K562 (cell line): ENCODE measurements at regions not wholly inside any gene's neighbourhood (a gene's known extent, or its start where the extent isn't known, plus 50 kb on each side); places are given as distances from the start of the nearest gene placed in this dataset.

Experiments used
- ATAC-seq: fragments of 200-7000 bp; cut with Tn5 transposase; 3 replicates; pipeline ENCODE4 v1.9.1; 2020; ENCODE audit warnings: moderate library complexity
- BruUV-seq: library from RNA; stranded (reverse); fragments of 400-500 nt; replicated peaks from 2 replicates; lab custom pipeline; 2021; lab: Mats Ljungman, UMichigan
- CTCF ChIA-PET: fragments of 300-600 bp; formaldehyde crosslinking; extraction: SDS; loops from one replicate; lab custom pipeline; 2021; ENCODE audit warnings: low intra/inter-chr PET ratio; lab: Yijun Ruan, JAX
- POLR2A ChIA-PET: fragments of 300-600, 350-650 bp; sonication (Branson Sonifier 250); formaldehyde crosslinking; extraction: SDS; loops from one replicate; lab custom pipeline; 2021; ENCODE audit warnings: antibody characterized with exemption, inconsistent platforms; lab: Yijun Ruan, JAX
- DNase-seq, 4 experiments: peaks; one replicate each; pipeline versions ENCODE4 v3.0.0 to v3.0.0-alpha.2; 2011 to 2018; ENCODE audit warnings: low spot score in 3 of 4, mixed read lengths in 3 of 4; ENCODE audit errors: extremely low read depth in 1 of 4
- FAIRE-seq: peaks from 2 replicates; lab custom pipeline; 2011; peaks lifted over from hg19 to GRCh38; lab: Jason Lieb, UNC
- H2AFZ ChIP-seq: 2 replicates; pipeline ENCODE4 v1.6.0; 2011; ENCODE audit warnings: low read depth, low read length, control low read depth, inconsistent platforms
- H3K27ac ChIP-seq: fragments of 200-600 bp; 3 replicates; pipeline ENCODE4 v1.8.0; 2011; ENCODE audit warnings: low read depth, mild to moderate bottlenecking, control low read depth, inconsistent platforms, low read length, moderate library complexity, mixed read lengths; ENCODE audit errors: extremely low read depth
- H3K27me3 ChIP-seq, 2 experiments: fragments of 300-600 bp in 1 of 2; 2 replicates in 1 of 2; 3 replicates in 1 of 2; pipeline versions ENCODE4 v1.6.0 to v1.8.0; 2011; ENCODE audit warnings: inconsistent platforms in 2 of 2, low read length in 2 of 2, mild to moderate bottlenecking in 1 of 2, mixed read lengths in 1 of 2, moderate library complexity in 1 of 2; ENCODE audit not compliant: control insufficient read depth in 2 of 2, insufficient read depth in 2 of 2
- H3K36me3 ChIP-seq: fragments of 300-600 bp; 3 replicates; pipeline ENCODE4 v1.8.0; 2011; ENCODE audit warnings: mild to moderate bottlenecking, low read length, inconsistent platforms; ENCODE audit not compliant: control insufficient read depth, insufficient read depth
- H3K4me1 ChIP-seq, 2 experiments: fragments of 200-600 bp in 1 of 2; replicated peaks in 1 of 2; 2 replicates in 1 of 2; 3 replicates in 1 of 2; pipeline versions ENCODE4 v1.5.1 to v1.8.0; 2011; ENCODE audit warnings: inconsistent platforms in 2 of 2, low read length in 2 of 2, mild to moderate bottlenecking in 1 of 2, mixed read lengths in 1 of 2, moderate library complexity in 1 of 2; ENCODE audit not compliant: control insufficient read depth in 2 of 2, insufficient read depth in 2 of 2
- H3K4me2 ChIP-seq: 2 replicates; pipeline ENCODE4 v1.6.1; 2011; ENCODE audit warnings: low read length, control low read depth, inconsistent platforms, mixed read lengths; ENCODE audit not compliant: insufficient read depth
- H3K4me3 ChIP-seq: fragments of 200-600 bp; sonication (generic), shearing (Covaris generic); 2 replicates; pipeline ENCODE4 v1.5.1; 2016; ENCODE audit warnings: control low read depth, inconsistent platforms
- H3K79me2 ChIP-seq: fragments of 200-600 bp; 3 replicates; pipeline ENCODE4 v1.8.0; 2011; ENCODE audit warnings: low read length, inconsistent platforms; ENCODE audit not compliant: control insufficient read depth, insufficient read depth
- H3K9ac ChIP-seq, 2 experiments: 2 replicates each; pipeline versions ENCODE4 v1.6.0 to v1.6.1; 2011; ENCODE audit warnings: low read depth in 2 of 2, low read length in 2 of 2, control low read depth in 1 of 2, inconsistent platforms in 1 of 2, mild to moderate bottlenecking in 1 of 2, mixed read lengths in 1 of 2; ENCODE audit not compliant: insufficient read depth in 1 of 2
- H3K9me1 ChIP-seq: one replicate; pipeline ENCODE4 v1.6.0; 2011; ENCODE audit warnings: inconsistent platforms, mild to moderate bottlenecking, low read length, moderate library complexity; ENCODE audit not compliant: control insufficient read depth, insufficient read depth
- H3K9me3 ChIP-seq: replicated peaks from 2 replicates; pipeline ENCODE4 v1.5.1; 2011; ENCODE audit warnings: low read depth, low read length, inconsistent platforms; ENCODE audit not compliant: control insufficient read depth, insufficient read depth
- H4K20me1 ChIP-seq: replicated peaks from 2 replicates; pipeline ENCODE4 v1.6.1; 2011; ENCODE audit warnings: low read length, inconsistent platforms, mixed read lengths; ENCODE audit not compliant: control insufficient read depth, insufficient read depth
- ATF7 ChIP-seq: fragments of 450-650 bp; IDR thresholded peaks from 2 replicates; pipeline ENCODE4 v1.7.1; 2014; ENCODE audit warnings: mild to moderate bottlenecking, moderate library complexity
- FOXJ2 ChIP-seq: fragments of 200-800 bp; sonication (Bioruptor generic); IDR thresholded peaks from 2 replicates; pipeline ENCODE4 v1.6.1; 2016; ENCODE audit warnings: missing genetic modification characterization, missing compliant biosample characterization
- GABPB1 ChIP-seq: sonication (generic); formaldehyde crosslinking; IDR thresholded peaks from 2 replicates; pipeline ENCODE4 v1.8.0; 2022; ENCODE audit warnings: mild to moderate bottlenecking, missing genetic modification reagents
- NCOA1 ChIP-seq: fragments of 450-650 bp; IDR thresholded peaks from 2 replicates; pipeline ENCODE4 v1.6.1; 2016; ENCODE audit warnings: low read depth
- NFXL1 ChIP-seq: fragments of 450-650 bp; formaldehyde crosslinking; IDR thresholded peaks from 2 replicates; pipeline ENCODE4 v1.4.0; 2021; ENCODE audit warnings: mild to moderate bottlenecking
- RBM34 ChIP-seq: fragments of 200-400 bp; formaldehyde crosslinking; IDR thresholded peaks from 2 replicates; pipeline ENCODE4 v1.6.1; 2018; ENCODE audit warnings: low read length, borderline replicate concordance; ENCODE audit not compliant: insufficient read depth
- TCFL5 ChIP-seq: fragments of 250-450 bp; sonication (Bioruptor Pico); conservative IDR thresholded peaks from 2 replicates; pipeline ENCODE4 v1.6.1; 2021; ENCODE audit warnings: mild to moderate bottlenecking, moderate library complexity, matching md5 sums
- ZNF551 ChIP-seq: fragments of 250-450 bp; sonication (Bioruptor Pico); IDR thresholded peaks from 2 replicates; pipeline ENCODE4 v1.5.0; 2021; ENCODE audit warnings: mild to moderate bottlenecking, moderate library complexity
- ZNF655 ChIP-seq: fragments of 250-450 bp; sonication (Bioruptor Pico); IDR thresholded peaks from 2 replicates; pipeline ENCODE4 v1.5.0; 2021
- WGBS: fragments of 100-300 bp; shearing (Covaris generic); methylation state at CpG from one replicate; pipeline ENCODE4 v1.1.6; 2016; ENCODE audit warnings: low coverage, mixed read lengths; ENCODE audit not compliant: insufficient coverage; ENCODE audit errors: missing lambda C conversion rate; 5-methylcytosine and 5-hydroxymethylcytosine counted together
- in situ Hi-C: fragments of 300-500 bp; cut with MboI; formaldehyde crosslinking; loops from 4 replicates; pipeline ENCODE4 v1.15.0; 2018; ENCODE audit warnings: inconsistent platforms, mixed read lengths
- intact Hi-C: fragments of 100-400 bp; cut with micrococcal nuclease; formaldehyde crosslinking; loops from 2 replicates; pipeline ENCODE4 v1.14.2; 2022
- TF ChIP-seq, protein P1 (sequence below): conservative IDR thresholded peaks from 2 replicates; pipeline ENCODE4 v1.6.1; 2011; ENCODE audit warnings: low read depth, mild to moderate bottlenecking, low read length; ENCODE audit not compliant: control insufficient read depth
- TF ChIP-seq, protein P2 (sequence below): fragments of 200-600 bp; sonication (generic); IDR thresholded peaks from one replicate; pipeline ENCODE4 v1.6.1; 2012; ENCODE audit warnings: mild to moderate bottlenecking, low read depth, low read length, inconsistent platforms

GRCh38 chr4:181938631-181939030, 304.6 kb upstream of the TENM3 start:
- ATAC-seq (no peak), DNase-seq (no peak), FAIRE-seq (no peak)
- no peak overlapping the region for H3K4me2 ChIP-seq
- no peak overlapping the region for H2AFZ ChIP-seq
- intact Hi-C loops (no loop called here), in situ Hi-C loops (no loop called here)
- H3K27me3 ChIP-seq: no peaks in the 10 kb centered on the region
- ChIA-PET POLR2A (no interaction called here), CTCF (no interaction called here)
- H3K9me3 ChIP-seq: no peaks in the 10 kb centered on the region
- no peaks in the 10 kb centered on the region for H3K36me3 ChIP-seq
- H3K4me3 ChIP-seq: no peak overlapping the region
- H3K79me2 ChIP-seq: no peaks in the 10 kb centered on the region
- H3K27ac ChIP-seq: no peak overlapping the region
- H4K20me1 ChIP-seq: no peaks in the 10 kb centered on the region
- no peaks in the 10 kb centered on the region for H3K4me1 ChIP-seq
- no peaks in the 10 kb centered on the region for H3K9me1 ChIP-seq
- H3K9ac ChIP-seq: no peak overlapping the region
- BruUV-seq: no TSS peak
- WGBS: 0% methylated on average over 4 of the region's 4 CpGs
- TF ChIP-seq, protein P1, sequence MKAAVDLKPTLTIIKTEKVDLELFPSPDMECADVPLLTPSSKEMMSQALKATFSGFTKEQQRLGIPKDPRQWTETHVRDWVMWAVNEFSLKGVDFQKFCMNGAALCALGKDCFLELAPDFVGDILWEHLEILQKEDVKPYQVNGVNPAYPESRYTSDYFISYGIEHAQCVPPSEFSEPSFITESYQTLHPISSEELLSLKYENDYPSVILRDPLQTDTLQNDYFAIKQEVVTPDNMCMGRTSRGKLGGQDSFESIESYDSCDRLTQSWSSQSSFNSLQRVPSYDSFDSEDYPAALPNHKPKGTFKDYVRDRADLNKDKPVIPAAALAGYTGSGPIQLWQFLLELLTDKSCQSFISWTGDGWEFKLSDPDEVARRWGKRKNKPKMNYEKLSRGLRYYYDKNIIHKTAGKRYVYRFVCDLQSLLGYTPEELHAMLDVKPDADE: no peak
- no peak for TF ChIP-seq GABPB1 (CRISPR knock-in tag)
- no peak for TF ChIP-seq FOXJ2
- TF ChIP-seq ATF7: no peak
- no peak for TF ChIP-seq NFXL1 (CRISPR knock-in tag)
- no peak for TF ChIP-seq NCOA1
- no peak for TF ChIP-seq ZNF655
- TF ChIP-seq RBM34: no peak
- no peak for TF ChIP-seq TCFL5 (CRISPR knock-in tag)
- no peak for TF ChIP-seq ZNF551
- TF ChIP-seq, protein P2, sequence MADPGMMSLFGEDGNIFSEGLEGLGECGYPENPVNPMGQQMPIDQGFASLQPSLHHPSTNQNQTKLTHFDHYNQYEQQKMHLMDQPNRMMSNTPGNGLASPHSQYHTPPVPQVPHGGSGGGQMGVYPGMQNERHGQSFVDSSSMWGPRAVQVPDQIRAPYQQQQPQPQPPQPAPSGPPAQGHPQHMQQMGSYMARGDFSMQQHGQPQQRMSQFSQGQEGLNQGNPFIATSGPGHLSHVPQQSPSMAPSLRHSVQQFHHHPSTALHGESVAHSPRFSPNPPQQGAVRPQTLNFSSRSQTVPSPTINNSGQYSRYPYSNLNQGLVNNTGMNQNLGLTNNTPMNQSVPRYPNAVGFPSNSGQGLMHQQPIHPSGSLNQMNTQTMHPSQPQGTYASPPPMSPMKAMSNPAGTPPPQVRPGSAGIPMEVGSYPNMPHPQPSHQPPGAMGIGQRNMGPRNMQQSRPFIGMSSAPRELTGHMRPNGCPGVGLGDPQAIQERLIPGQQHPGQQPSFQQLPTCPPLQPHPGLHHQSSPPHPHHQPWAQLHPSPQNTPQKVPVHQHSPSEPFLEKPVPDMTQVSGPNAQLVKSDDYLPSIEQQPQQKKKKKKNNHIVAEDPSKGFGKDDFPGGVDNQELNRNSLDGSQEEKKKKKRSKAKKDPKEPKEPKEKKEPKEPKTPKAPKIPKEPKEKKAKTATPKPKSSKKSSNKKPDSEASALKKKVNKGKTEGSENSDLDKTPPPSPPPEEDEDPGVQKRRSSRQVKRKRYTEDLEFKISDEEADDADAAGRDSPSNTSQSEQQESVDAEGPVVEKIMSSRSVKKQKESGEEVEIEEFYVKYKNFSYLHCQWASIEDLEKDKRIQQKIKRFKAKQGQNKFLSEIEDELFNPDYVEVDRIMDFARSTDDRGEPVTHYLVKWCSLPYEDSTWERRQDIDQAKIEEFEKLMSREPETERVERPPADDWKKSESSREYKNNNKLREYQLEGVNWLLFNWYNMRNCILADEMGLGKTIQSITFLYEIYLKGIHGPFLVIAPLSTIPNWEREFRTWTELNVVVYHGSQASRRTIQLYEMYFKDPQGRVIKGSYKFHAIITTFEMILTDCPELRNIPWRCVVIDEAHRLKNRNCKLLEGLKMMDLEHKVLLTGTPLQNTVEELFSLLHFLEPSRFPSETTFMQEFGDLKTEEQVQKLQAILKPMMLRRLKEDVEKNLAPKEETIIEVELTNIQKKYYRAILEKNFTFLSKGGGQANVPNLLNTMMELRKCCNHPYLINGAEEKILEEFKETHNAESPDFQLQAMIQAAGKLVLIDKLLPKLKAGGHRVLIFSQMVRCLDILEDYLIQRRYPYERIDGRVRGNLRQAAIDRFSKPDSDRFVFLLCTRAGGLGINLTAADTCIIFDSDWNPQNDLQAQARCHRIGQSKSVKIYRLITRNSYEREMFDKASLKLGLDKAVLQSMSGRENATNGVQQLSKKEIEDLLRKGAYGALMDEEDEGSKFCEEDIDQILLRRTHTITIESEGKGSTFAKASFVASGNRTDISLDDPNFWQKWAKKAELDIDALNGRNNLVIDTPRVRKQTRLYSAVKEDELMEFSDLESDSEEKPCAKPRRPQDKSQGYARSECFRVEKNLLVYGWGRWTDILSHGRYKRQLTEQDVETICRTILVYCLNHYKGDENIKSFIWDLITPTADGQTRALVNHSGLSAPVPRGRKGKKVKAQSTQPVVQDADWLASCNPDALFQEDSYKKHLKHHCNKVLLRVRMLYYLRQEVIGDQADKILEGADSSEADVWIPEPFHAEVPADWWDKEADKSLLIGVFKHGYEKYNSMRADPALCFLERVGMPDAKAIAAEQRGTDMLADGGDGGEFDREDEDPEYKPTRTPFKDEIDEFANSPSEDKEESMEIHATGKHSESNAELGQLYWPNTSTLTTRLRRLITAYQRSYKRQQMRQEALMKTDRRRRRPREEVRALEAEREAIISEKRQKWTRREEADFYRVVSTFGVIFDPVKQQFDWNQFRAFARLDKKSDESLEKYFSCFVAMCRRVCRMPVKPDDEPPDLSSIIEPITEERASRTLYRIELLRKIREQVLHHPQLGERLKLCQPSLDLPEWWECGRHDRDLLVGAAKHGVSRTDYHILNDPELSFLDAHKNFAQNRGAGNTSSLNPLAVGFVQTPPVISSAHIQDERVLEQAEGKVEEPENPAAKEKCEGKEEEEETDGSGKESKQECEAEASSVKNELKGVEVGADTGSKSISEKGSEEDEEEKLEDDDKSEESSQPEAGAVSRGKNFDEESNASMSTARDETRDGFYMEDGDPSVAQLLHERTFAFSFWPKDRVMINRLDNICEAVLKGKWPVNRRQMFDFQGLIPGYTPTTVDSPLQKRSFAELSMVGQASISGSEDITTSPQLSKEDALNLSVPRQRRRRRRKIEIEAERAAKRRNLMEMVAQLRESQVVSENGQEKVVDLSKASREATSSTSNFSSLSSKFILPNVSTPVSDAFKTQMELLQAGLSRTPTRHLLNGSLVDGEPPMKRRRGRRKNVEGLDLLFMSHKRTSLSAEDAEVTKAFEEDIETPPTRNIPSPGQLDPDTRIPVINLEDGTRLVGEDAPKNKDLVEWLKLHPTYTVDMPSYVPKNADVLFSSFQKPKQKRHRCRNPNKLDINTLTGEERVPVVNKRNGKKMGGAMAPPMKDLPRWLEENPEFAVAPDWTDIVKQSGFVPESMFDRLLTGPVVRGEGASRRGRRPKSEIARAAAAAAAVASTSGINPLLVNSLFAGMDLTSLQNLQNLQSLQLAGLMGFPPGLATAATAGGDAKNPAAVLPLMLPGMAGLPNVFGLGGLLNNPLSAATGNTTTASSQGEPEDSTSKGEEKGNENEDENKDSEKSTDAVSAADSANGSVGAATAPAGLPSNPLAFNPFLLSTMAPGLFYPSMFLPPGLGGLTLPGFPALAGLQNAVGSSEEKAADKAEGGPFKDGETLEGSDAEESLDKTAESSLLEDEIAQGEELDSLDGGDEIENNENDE: no peak
